GM20000 (cell line): ENCODE measurements at regions not wholly inside any gene's neighbourhood (a gene's known extent, or its start where the extent isn't known, plus 50 kb on each side); places are given as distances from the start of the nearest gene placed in this dataset.

Experiments used
- DNase-seq: peaks from one replicate; pipeline ENCODE4 v3.0.0; 2012; ENCODE audit warnings: low spot score
- CTCF ChIP-seq: IDR thresholded peaks from 2 replicates; pipeline ENCODE4 v1.5.1; 2012; ENCODE audit warnings: mild to moderate bottlenecking, control low read depth; ENCODE audit errors: extremely low read depth, missing control alignments

- DNase-seq = no peak
- TF ChIP-seq CTCF = no peak
These were observed 236.5 kb upstream of the ZMIZ1 start for GRCh38 chr10:78832281-78832680.

- no peak for TF ChIP-seq CTCF
- DNase-seq = no peak
These were observed 230.6 kb upstream of the ZMIZ1 start for GRCh38 chr10:78838141-78838657.

- no peak for TF ChIP-seq CTCF
- no peak for DNase-seq
These were observed 225.3 kb upstream of the ZMIZ1 start for GRCh38 chr10:78843495-78843894.

GRCh38 chr10:78844960-78845607 is 223.7 kb upstream of the ZMIZ1 start:
- no peak for TF ChIP-seq CTCF
- no peak for DNase-seq

- TF ChIP-seq CTCF = no peak
- no peak for DNase-seq
These were observed 222.7 kb upstream of the ZMIZ1 start for GRCh38 chr10:78846071-78846470.

GRCh38 chr10:78846760-78847159 is 222.0 kb upstream of the ZMIZ1 start:
- no peak for TF ChIP-seq CTCF
- no peak for DNase-seq

GRCh38 chr10:78847485-78847884 is 221.3 kb upstream of the ZMIZ1 start:
- no peak for DNase-seq
- no peak for TF ChIP-seq CTCF
